ENCODE measurements at regions not wholly inside any gene's neighbourhood (a gene's known extent, or its start where the extent isn't known, plus 50 kb on each side); places are given as distances from the start of the nearest gene placed in this dataset.

GRCh38 chr2:58553522-58553921 lies 312.4 kb upstream of the FANCL start:
- no peaks in the 10 kb centered on the region for H3K9me3 ChIP-seq (replicated peaks; ENCODE audit: control insufficient read depth, insufficient read depth, low read length)
- in situ Hi-C loops (cut with MboI): no loop called here
- SMC1A ChIA-PET (ENCODE audit: uncharacterized antibody, unreplicated experiment): interaction anchor here (0.7 to 1.8 kb wide), 5 partner anchors 14 to 793 kb away, joined by 3 to 6 read pairs (median 4); no protein-coding TSS in a partner anchor
- no peak for TF ChIP-seq MTA3 (IDR thresholded peaks at IDR 0.05; ENCODE audit: borderline replicate concordance, low read length)
- POLR2A ChIA-PET: no interaction called here
- H3K27ac ChIP-seq (ENCODE audit: control insufficient read depth, insufficient read depth): no peak overlapping the region
- H3K27me3 ChIP-seq (replicated peaks in 1 of 2; ENCODE audit: control insufficient read depth in 2 of 2, insufficient read depth in 2 of 2, low read length in 1 of 2): peaks cover 0 to 7% of the 10 kb centered on the region in 2 experiments; a peak in 1 of 4 replicates
- no peaks in the 10 kb centered on the region for H4K20me1 ChIP-seq (ENCODE audit: control insufficient read depth, insufficient read depth)
- H3K9ac ChIP-seq (ENCODE audit: control insufficient read depth, insufficient read depth, low read length): no peak overlapping the region
- no peak for DNase-seq (ENCODE audit: low read depth, low spot score)
- intact Hi-C loops (cut with micrococcal nuclease; ENCODE audit: unreplicated experiment): loop anchor here (5.0 kb wide), 1 partner anchor 646 kb away; no protein-coding TSS in a partner anchor
- no peak overlapping the region for H3K4me3 ChIP-seq
- WGBS (ENCODE audit: insufficient coverage, insufficient replicate concordance, low lambda C conversion rate, missing lambda C conversion rate): 60% methylated on average over 1 of the region's 1 CpG
- H2AFZ ChIP-seq (ENCODE audit: control insufficient read depth, low read depth, low read length): no peak overlapping the region
- CTCF ChIA-PET: interaction anchor here (0.9 to 2.4 kb wide), 6 partner anchors 103 to 833 kb away, joined by 3 to 10 read pairs (median 4); no protein-coding TSS in a partner anchor
- RAD21 ChIA-PET (ENCODE audit: unreplicated experiment): interaction anchor here (1.2 to 1.3 kb wide), 3 partner anchors 645 to 796 kb away, joined by 3 to 7 read pairs (median 3); no protein-coding TSS in a partner anchor
- no TSS peak for BruUV-seq (replicated peaks)
- no peak for FAIRE-seq
- H3K4me2 ChIP-seq (ENCODE audit: control insufficient read depth, insufficient read depth): no peak overlapping the region
- H3K4me1 ChIP-seq (ENCODE audit: control insufficient read depth, insufficient read depth, low read length): no peaks in the 10 kb centered on the region
- H3K79me2 ChIP-seq (ENCODE audit: control insufficient read depth, insufficient read depth, low read length): no peaks in the 10 kb centered on the region
- no peaks in the 10 kb centered on the region for H3K36me3 ChIP-seq (ENCODE audit: control insufficient read depth in 2 of 2, insufficient read depth in 2 of 2, low read length in 1 of 2)
- ATAC-seq: no peak

- no peak for DNase-seq (ENCODE audit: low read depth, low spot score)
- Histone ChIP-seq H3K79me2 (ENCODE audit: control insufficient read depth, insufficient read depth, low read length) (no peaks in the 10 kb centered on the region), H3K4me1 (ENCODE audit: control insufficient read depth, insufficient read depth, low read length) (no peaks in the 10 kb centered on the region), H3K9ac (ENCODE audit: control insufficient read depth, insufficient read depth, low read length) (no peak overlapping the region), H3K4me3 (no peak overlapping the region), H3K27ac (ENCODE audit: control insufficient read depth, insufficient read depth) (no peak overlapping the region), H3K4me2 (ENCODE audit: control insufficient read depth, insufficient read depth) (no peak overlapping the region), H2AFZ (ENCODE audit: control insufficient read depth, low read depth, low read length) (no peak overlapping the region), H4K20me1 (ENCODE audit: control insufficient read depth, insufficient read depth) (no peaks in the 10 kb centered on the region), H3K9me3 (replicated peaks; ENCODE audit: control insufficient read depth, insufficient read depth, low read length) (no peaks in the 10 kb centered on the region), H3K36me3 (ENCODE audit: control insufficient read depth in 2 of 2, insufficient read depth in 2 of 2, low read length in 1 of 2) (no peaks in the 10 kb centered on the region), H3K27me3 (replicated peaks in 1 of 2; ENCODE audit: control insufficient read depth in 2 of 2, insufficient read depth in 2 of 2, low read length in 1 of 2) (no peaks in the 10 kb centered on the region)
- WGBS (ENCODE audit: insufficient coverage, insufficient replicate concordance, low lambda C conversion rate, missing lambda C conversion rate): 10% methylated on average over 3 of the region's 3 CpGs
- peak; percentile 56 for FAIRE-seq
- SMC1A ChIA-PET (ENCODE audit: uncharacterized antibody, unreplicated experiment): no interaction called here
- POLR2A ChIA-PET: no interaction called here
- TF ChIP-seq RUNX3 (IDR thresholded peaks at IDR 0.05; ENCODE audit: low read length) (peak; percentile 70), RELB (IDR thresholded peaks at IDR 0.05; ENCODE audit: low read depth) (no peak)
- RAD21 ChIA-PET (ENCODE audit: unreplicated experiment): no interaction called here
- ATAC-seq: no peak
- BruUV-seq (replicated peaks): no TSS peak
- CTCF ChIA-PET: no interaction called here
- in situ Hi-C loops (cut with MboI) (no loop called here), intact Hi-C loops (cut with micrococcal nuclease; ENCODE audit: unreplicated experiment) (no loop called here)
Measured at GRCh38 chr2:58545300-58546280, 304.5 kb upstream of the FANCL start.

Measured in GM12878 (cell line).